ENCODE measurements at regions not wholly inside any gene's neighbourhood (a gene's known extent, or its start where the extent isn't known, plus 50 kb on each side); places are given as distances from the start of the nearest gene placed in this dataset.

- TF ChIP-seq, protein P1, sequence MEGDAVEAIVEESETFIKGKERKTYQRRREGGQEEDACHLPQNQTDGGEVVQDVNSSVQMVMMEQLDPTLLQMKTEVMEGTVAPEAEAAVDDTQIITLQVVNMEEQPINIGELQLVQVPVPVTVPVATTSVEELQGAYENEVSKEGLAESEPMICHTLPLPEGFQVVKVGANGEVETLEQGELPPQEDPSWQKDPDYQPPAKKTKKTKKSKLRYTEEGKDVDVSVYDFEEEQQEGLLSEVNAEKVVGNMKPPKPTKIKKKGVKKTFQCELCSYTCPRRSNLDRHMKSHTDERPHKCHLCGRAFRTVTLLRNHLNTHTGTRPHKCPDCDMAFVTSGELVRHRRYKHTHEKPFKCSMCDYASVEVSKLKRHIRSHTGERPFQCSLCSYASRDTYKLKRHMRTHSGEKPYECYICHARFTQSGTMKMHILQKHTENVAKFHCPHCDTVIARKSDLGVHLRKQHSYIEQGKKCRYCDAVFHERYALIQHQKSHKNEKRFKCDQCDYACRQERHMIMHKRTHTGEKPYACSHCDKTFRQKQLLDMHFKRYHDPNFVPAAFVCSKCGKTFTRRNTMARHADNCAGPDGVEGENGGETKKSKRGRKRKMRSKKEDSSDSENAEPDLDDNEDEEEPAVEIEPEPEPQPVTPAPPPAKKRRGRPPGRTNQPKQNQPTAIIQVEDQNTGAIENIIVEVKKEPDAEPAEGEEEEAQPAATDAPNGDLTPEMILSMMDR (IDR thresholded peaks at IDR 0.05): no peak
- TF ChIP-seq POLR2A (IDR thresholded peaks at IDR 0.05): no peak
Measured at GRCh38 chr5:7214906-7215416, 181.0 kb upstream of the ADCY2 start.
